Natural killer cell treated with Interleukin-12 subunit alpha and Interleukin-12 subunit beta and Interleukin-15 and Interleukin-18, amount 100 ng/mL, for 72 hours (primary cell): ENCODE measurements at regions not wholly inside any gene's neighbourhood (a gene's known extent, or its start where the extent isn't known, plus 50 kb on each side); places are given as distances from the start of the nearest gene placed in this dataset.
A peak's percentile ranks its signal among the peaks of the same experiment; 100 is the strongest.

ENCODE experiments used
- ATAC-seq, 2 donors: fragments of 150-1000 bp; cut with Tn5 transposase in 1 of 2; sonication (Bioruptor Pico), chemical (Tn5 transposase) in 1 of 2; 2 replicates each; pipeline ENCODE4 v1.10.0; 2021
- DNase-seq: peaks from one replicate; pipeline ENCODE4 v3.0.0; 2022; ENCODE audit warnings: low spot score
- H3K27ac Mint-ChIP-seq, 2 donors: 1 replicate in 1 of 2; 2 replicates in 1 of 2; pipeline ENCODE4 v1.8.0; 2022; ENCODE audit warnings: mixed read lengths in 2 of 2, mild to moderate bottlenecking in 1 of 2, moderate library complexity in 1 of 2
- H3K27me3 Mint-ChIP-seq, 2 donors: 1 replicate in 1 of 2; 2 replicates in 1 of 2; pipeline ENCODE4 v1.8.0; 2022; ENCODE audit warnings: mixed read lengths in 2 of 2
- H3K36me3 Mint-ChIP-seq: one replicate; pipeline ENCODE4 v1.8.0; 2022; ENCODE audit warnings: mixed read lengths
- H3K4me1 Mint-ChIP-seq, 2 donors: 1 replicate in 1 of 2; 2 replicates in 1 of 2; pipeline ENCODE4 v1.8.0; 2022; ENCODE audit warnings: low read depth in 2 of 2, mixed read lengths in 2 of 2, mild to moderate bottlenecking in 1 of 2
- H3K4me3 Mint-ChIP-seq: one replicate; pipeline ENCODE4 v1.8.0; 2022; ENCODE audit warnings: mixed read lengths
- H3K9me3 Mint-ChIP-seq: 2 replicates; pipeline ENCODE4 v1.8.0; 2022; ENCODE audit warnings: mixed read lengths

DNA sequence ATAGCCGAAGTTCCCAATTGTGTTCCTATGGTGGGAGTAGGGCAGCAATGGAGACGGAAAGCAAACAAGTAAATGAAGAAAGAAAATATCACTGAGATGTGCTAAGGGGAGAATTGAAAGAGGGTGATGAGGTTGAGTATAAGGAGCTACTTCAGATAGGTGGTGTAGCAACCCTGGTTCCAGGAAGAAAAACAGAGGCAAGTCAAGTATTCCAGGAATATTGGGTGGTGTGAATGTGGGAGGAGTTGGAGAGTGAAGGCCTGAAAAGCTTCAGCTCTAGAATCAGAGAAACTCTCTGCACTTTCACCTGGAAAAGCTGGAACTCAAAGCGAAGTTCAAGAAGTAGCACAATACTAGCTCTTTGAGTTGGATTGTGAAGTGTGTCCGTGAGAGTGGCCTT is 342.1 kb downstream of the TLE4 start:
- H3K36me3 Mint-ChIP-seq: no peaks in the 10 kb centered on the region
- DNase-seq (no peak), ATAC-seq (no peak)
- no peak overlapping the region for H3K27ac Mint-ChIP-seq
- H3K4me3 Mint-ChIP-seq: no peak overlapping the region
- H3K4me1 Mint-ChIP-seq: peaks cover 0 to 3% of the 10 kb centered on the region in 2 donors
- no peaks in the 10 kb centered on the region for H3K9me3 Mint-ChIP-seq
- H3K27me3 Mint-ChIP-seq: peaks cover 0 to 4% of the 10 kb centered on the region in 2 donors

DNA sequence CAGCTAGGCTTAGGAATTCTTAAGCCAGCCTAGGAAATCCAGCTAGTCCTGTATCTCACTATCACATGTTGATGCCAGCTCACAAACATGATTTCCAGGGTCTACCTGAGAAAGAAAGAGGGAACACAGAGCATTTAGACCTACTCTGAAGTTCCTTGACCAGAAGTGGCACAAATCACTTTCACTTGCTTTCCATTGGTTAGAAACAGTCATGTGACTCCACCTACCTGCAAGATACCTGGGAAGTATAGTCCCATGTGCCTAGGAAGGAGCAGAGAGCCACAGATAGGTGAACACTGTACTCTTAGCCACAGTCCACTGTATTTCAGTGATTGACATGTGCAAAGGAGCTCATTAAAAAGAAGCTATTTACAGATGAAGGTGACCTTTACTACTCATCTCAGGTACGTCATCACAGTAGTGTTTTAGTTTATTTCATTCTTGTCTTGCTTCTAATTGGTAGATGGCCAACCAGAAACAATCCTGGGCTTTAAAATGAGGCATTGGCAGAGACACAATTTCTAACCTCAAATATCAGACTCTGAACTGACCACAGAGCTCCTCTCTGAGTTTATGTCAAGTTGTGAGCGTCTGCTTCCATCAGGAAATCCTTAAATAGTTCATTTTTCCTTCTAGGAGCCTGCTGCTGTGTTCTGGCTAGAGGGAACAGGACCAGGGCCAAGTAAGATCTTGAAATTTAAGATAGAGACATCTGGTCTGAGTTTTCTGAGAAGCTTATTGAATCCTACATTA is 340.7 kb downstream of the TLE4 start:
- Mint-ChIP-seq H3K27me3 (peaks cover 0 to 4% of the 10 kb centered on the region in 2 donors), H3K4me3 (no peak overlapping the region), H3K36me3 (no peaks in the 10 kb centered on the region), H3K9me3 (no peaks in the 10 kb centered on the region), H3K4me1 (peaks cover 0 to 3% of the 10 kb centered on the region in 2 donors), H3K27ac (no peak overlapping the region)
- ATAC-seq: no peak
- DNase-seq: no peak

DNA sequence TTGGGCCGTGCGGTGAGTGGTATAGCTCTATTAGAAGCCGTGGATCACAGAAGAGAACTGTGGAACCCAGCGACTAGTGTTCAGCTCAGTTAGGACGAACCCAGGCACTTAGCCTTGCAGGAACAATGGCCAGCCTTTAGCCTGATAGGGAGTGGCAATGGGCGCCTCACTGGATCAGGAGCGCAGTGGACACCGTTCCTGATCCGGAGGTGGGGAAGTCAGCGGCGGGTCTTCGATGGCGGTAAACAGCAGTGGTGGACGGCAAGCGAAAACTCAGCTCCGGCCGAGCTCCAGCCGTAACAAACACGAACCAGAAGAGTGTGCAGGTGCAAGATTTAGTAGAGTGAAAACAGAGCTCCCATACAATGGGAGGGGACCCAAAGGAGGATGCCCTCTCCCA is 340.0 kb downstream of the TLE4 start:
- no peak overlapping the region for H3K27ac Mint-ChIP-seq
- DNase-seq (no peak), ATAC-seq (no peak)
- H3K27me3 Mint-ChIP-seq: peaks cover 0 to 4% of the 10 kb centered on the region in 2 donors
- peaks cover 0 to 3% of the 10 kb centered on the region in 2 donors for H3K4me1 Mint-ChIP-seq
- no peak overlapping the region for H3K4me3 Mint-ChIP-seq
- H3K36me3 Mint-ChIP-seq: no peaks in the 10 kb centered on the region
- no peaks in the 10 kb centered on the region for H3K9me3 Mint-ChIP-seq

DNA sequence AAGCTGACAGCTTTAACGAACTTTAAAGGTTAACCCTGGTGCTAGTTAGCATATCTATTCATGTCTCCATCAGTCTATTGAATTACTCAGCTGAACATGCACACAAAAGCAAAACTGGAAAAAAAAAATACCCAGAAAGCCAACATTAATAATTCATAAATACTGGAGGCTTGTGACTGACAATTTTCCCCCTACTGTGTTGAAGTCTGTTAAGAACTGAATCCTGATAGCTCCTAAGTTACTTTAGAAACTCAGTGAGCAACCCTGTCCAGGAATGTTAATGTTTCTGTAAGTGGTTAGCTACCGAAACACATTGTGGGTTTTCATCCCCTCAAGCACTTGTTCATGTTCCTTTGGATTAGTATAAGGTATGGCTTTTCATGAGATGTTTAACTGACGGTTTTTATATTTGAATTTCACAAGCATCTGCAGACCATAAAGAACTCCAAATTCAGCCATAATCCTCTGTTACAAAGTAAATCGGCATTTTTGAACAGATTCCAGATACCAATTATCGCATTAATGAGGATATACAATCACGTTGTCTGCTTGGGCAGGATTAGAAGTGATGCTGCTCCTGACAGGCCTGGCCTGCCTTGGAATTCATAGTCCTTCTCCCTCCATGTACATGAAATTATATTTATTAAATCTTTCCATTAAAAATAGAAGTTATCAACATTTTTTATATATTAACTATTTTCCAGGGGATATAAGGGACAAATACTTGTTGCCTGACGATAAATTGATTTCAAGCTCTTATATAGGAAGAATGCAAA is 331.2 kb downstream of the TLE4 start:
- peaks cover 7 to 11% of the 10 kb centered on the region in 2 donors for H3K27me3 Mint-ChIP-seq
- no peak overlapping the region for H3K4me3 Mint-ChIP-seq
- ATAC-seq: no peak
- H3K9me3 Mint-ChIP-seq: no peaks in the 10 kb centered on the region
- no peak overlapping the region for H3K27ac Mint-ChIP-seq
- no peaks in the 10 kb centered on the region for H3K36me3 Mint-ChIP-seq
- peaks cover 0 to 2% of the 10 kb centered on the region in 2 donors for H3K4me1 Mint-ChIP-seq
- DNase-seq: no peak

DNA sequence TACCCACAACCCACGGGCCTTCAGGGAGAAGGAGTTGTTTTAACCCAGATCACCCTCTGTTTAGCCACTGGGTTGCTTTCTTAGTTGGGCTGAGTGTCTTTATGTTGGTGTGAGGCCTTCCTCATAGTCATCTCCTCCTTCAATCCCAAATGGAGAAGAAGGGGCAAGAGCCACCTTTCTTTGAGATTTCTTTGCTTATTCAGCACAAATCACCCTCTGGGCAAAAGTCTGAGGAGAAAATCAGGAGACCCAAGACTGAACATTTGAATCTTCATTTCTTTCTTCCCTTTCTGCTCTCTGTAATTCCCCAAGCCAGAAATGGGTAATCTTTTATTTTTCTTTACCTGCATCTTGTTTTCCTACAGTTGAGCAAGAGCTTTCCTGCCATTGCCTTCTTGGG is 329.0 kb downstream of the TLE4 start:
- DNase-seq (no peak), ATAC-seq (no peak)
- H3K9me3 Mint-ChIP-seq: no peaks in the 10 kb centered on the region
- no peak overlapping the region for H3K27ac Mint-ChIP-seq
- H3K4me3 Mint-ChIP-seq: no peak overlapping the region
- H3K27me3 Mint-ChIP-seq: peaks cover 3 to 7% of the 10 kb centered on the region in 2 donors
- peaks cover 0 to 2% of the 10 kb centered on the region in 2 donors for H3K4me1 Mint-ChIP-seq
- no peaks in the 10 kb centered on the region for H3K36me3 Mint-ChIP-seq

DNA sequence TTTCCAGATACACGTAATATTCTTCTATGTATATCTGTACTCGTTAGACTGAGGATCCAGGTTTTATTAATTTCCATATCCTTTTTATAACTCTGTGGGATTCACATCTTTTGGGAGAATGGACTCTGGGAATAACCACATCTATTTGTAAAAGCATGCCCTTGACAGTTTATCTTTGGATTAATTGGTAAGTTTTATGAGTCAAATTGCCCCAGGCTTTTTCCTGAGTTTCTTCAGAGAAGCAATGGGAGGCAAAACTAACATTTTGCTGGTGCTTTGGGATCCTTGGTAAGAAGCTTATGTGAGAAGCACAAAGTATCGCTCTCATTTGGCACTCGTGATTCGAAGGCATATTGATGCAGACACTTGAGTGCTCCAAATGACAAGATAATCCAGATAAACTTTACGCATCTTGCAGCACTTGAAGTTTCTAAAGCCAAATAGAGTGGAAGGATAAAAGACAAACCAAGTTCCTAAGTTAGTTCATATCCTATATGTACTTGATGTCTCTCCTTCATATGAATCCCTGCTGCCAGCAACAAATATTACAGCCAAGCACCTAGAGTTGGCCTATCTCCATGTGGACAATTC is 324.7 kb downstream of the TLE4 start:
- H3K4me3 Mint-ChIP-seq: no peak overlapping the region
- no peak overlapping the region for H3K27ac Mint-ChIP-seq
- H3K36me3 Mint-ChIP-seq: no peaks in the 10 kb centered on the region
- ATAC-seq (no peak), DNase-seq (no peak)
- peaks cover 0 to 2% of the 10 kb centered on the region in 2 donors for H3K27me3 Mint-ChIP-seq
- peaks cover 0 to 2% of the 10 kb centered on the region in 2 donors for H3K4me1 Mint-ChIP-seq
- no peaks in the 10 kb centered on the region for H3K9me3 Mint-ChIP-seq

DNA sequence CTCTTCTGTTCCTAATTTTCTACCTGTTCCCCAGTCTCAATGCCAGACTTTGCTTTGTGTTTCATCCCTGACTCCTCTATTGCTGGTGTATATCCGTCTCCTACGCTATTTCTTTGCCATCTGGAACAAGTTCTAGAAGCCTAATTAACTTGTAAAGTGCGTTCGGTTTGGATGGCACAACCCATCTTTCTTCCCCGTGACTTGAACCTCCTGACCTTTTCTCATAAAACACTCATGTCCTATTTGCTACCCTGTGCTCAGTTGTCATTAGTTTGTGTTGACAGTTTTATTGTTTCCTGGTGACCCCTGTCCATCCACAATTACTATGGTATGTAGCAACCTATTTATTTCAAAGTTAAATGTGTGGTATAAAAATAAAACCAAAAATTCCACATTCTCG is 323.5 kb downstream of the TLE4 start:
- Mint-ChIP-seq H3K4me3 (no peak overlapping the region), H3K27ac (no peak overlapping the region), H3K27me3 (peaks cover 0 to 2% of the 10 kb centered on the region in 2 donors), H3K9me3 (no peaks in the 10 kb centered on the region), H3K4me1 (peaks cover 0 to 2% of the 10 kb centered on the region in 2 donors), H3K36me3 (no peaks in the 10 kb centered on the region)
- no peak for ATAC-seq
- DNase-seq: no peak

DNA sequence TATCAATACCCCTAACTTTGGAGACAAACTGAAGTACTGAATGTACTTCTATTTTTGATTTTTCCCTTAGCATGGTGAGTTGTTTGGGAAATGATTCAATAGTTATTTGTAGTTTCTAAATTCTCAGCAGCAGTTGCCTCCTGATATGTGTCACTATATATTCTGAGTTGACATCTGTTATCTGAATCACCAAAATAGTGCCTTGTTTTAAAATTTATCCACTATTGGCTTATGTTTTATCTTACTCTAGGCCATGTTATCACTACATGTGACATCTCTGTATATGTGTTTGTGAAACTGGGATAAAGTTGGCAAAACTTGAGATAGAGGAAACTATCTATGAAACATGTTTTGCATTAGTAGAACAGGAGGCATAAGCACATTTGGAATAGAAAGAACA is 317.6 kb downstream of the TLE4 start:
- ATAC-seq (no peak), DNase-seq (no peak)
- H3K9me3 Mint-ChIP-seq: no peaks in the 10 kb centered on the region
- H3K4me3 Mint-ChIP-seq: no peak overlapping the region
- no peaks in the 10 kb centered on the region for H3K27me3 Mint-ChIP-seq
- H3K4me1 Mint-ChIP-seq: peaks cover 12 to 13% of the 10 kb centered on the region in 2 donors
- no peaks in the 10 kb centered on the region for H3K36me3 Mint-ChIP-seq
- no peak overlapping the region for H3K27ac Mint-ChIP-seq

DNA sequence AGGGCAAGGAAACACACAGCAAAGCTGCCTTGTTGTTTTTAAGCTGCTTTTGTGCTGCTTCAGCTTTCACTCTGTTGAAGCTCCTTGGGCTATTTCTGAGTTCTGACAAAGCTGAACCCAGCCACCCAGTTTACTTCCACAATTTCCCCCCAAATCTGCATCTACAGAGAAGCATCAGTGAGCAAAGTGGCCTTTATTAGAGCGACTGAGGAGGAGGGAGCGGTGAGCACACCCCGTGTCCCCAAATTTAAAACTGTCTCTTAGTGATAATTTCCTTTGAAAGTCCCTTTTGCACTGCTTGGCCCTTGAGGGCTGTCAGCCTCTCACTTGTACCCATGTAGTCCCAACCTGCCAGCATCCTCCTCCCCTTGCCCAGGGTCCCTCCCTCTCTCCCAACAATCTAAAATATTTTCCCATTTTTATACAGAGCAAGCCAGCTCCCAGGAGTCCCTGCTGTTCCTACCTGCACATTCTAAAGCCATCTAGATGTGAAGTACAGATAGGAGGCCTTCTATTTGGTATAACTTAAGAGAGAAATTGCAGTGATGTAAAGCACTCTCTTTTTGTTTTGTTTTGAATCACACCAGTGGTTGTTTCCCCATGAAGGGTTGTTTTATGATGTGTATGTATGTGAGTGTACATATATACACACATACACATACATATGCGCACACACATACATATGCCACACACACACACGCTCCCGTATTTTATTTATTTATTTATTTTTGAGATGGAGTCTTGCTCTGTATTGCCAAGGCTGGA is 313.5 kb downstream of the TLE4 start:
- Mint-ChIP-seq H3K4me1 (peaks cover 43 to 44% of the 10 kb centered on the region in 2 donors), H3K27me3 (no peaks in the 10 kb centered on the region), H3K9me3 (no peaks in the 10 kb centered on the region), H3K4me3 (no peak overlapping the region), H3K36me3 (no peaks in the 10 kb centered on the region), H3K27ac (peak overlapping the region in 1 of 2 donors; percentile 51)
- DNase-seq (no peak), ATAC-seq (no peak)

DNA sequence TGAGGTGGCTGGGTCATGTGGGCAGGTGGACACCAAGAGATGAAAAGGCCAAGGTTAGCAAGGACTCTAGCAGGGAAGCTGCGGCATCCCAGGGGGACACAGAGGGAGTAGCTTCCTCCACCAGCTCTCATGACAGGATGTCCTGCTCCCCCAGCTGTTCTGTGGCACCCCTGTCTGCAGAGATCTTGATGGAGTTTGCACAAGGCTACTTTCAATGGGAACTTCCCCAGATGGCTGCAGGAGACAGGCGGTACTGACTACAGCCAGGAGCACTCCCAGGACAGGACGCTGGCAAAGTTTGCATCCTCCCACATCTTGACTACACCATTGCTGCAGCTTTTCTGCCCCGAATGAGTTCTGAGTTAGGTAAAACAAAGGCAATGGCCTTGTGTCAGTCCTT is 312.8 kb downstream of the TLE4 start:
- DNase-seq (no peak), ATAC-seq (no peak)
- H3K27me3 Mint-ChIP-seq: no peaks in the 10 kb centered on the region
- H3K4me3 Mint-ChIP-seq: peak overlapping the region; percentile 7
- H3K9me3 Mint-ChIP-seq: no peaks in the 10 kb centered on the region
- no peaks in the 10 kb centered on the region for H3K36me3 Mint-ChIP-seq
- peaks cover 43 to 45% of the 10 kb centered on the region in 2 donors for H3K4me1 Mint-ChIP-seq
- no peak overlapping the region for H3K27ac Mint-ChIP-seq

DNA sequence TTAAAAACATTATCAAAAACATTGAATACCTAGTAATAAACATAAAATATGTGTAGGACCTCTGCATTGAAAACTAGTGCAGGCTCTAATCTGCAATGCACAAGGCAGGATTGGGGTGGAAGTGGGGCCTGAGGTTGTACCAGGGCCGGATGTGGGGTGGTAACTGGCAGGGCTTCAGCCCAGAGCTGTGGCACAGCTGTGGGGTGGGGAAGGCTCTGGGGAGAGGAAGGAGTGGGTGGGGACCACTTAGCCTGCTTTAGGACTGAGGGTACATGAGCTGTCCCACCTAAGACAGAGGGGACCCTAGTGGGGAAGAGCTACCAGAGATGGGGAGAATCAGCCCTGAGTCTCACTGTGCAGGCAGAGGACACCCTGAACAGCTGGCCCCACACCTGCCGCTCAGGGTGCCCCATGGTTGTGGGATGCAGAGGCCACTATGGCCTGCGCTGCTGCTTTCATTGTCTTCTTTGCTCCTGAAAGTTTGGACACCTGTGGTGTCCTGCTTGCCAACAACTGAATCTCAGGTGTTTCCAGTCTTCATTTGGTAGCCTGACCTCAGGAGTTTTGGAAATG is 311.4 kb downstream of the TLE4 start:
- peak overlapping the region; percentile 67 for H3K4me3 Mint-ChIP-seq
- peak overlapping the region in 1 of 2 donors; percentile 2 for H3K27ac Mint-ChIP-seq
- no peaks in the 10 kb centered on the region for H3K27me3 Mint-ChIP-seq
- DNase-seq (no peak), ATAC-seq (peak; percentile 90 to 91)
- peaks cover 46 to 58% of the 10 kb centered on the region in 2 donors for H3K4me1 Mint-ChIP-seq
- H3K36me3 Mint-ChIP-seq: peaks cover 5% of the 10 kb centered on the region
- no peaks in the 10 kb centered on the region for H3K9me3 Mint-ChIP-seq

DNA sequence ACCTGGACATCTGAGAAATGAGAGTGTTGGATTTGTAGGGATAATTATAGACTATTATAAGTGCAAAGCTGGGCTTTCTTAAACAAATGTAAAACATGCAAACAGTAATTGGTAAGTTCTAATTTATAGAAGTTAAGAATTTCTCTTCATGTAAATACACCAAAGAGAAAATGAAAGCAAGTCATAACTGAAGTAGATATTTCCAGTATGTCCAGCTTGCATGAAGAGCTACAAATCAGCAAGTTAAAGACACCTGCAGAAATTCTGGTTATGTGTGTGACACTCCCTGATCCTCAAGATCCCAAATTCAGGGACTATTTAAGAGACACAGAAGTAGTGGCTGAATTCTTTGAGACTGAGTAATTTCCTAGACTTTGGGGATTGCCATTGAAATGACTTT is 308.9 kb downstream of the TLE4 start:
- no peak overlapping the region for H3K4me3 Mint-ChIP-seq
- peaks cover 49 to 61% of the 10 kb centered on the region in 2 donors for H3K4me1 Mint-ChIP-seq
- no peak for ATAC-seq

DNA sequence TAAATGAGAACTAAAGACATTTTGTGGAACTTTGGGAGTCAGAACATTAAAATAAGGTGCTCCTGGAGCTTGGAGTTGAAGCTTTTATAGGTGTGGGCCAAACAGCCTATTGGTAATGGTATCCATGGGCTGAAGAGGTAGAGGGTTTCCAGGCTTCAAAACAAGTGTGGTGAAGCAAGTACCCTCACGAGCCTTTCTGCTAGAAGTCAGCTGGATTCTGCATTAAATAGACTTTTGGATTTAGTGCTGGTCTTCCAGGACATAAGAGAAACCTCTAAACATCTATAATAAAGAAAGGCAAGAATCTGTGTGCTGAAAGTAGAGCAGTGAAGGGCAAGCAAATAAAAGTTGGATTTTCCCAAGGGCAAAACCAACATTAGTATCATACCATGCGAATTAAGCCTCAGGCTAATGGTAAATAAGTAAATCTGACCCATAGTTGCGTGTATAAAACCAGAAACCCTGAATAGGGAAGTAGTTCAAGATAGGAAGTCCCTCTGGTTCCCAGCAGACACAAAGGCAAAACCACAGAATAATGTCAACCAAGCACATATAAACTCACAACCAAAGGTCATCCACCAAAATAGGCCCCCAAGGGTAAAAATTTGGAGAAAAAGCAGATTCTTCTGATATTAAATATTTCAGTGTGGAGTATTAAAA is 306.3 kb downstream of the TLE4 start:
- ATAC-seq: no peak
- Mint-ChIP-seq H3K4me3 (no peak overlapping the region), H3K27ac (no peak overlapping the region), H3K36me3 (peaks cover 5% of the 10 kb centered on the region), H3K9me3 (no peaks in the 10 kb centered on the region), H3K4me1 (peaks cover 26 to 38% of the 10 kb centered on the region in 2 donors), H3K27me3 (peaks cover 0 to 4% of the 10 kb centered on the region in 2 donors)
- DNase-seq: no peak

More for the DNA sequence above, 308.9 kb downstream of the TLE4 start:
- Mint-ChIP-seq H3K36me3 (peaks cover 5% of the 10 kb centered on the region), H3K9me3 (no peaks in the 10 kb centered on the region), H3K27me3 (no peaks in the 10 kb centered on the region), H3K27ac (peak overlapping the region in 1 of 2 donors; percentile 40)
- no peak for DNase-seq
